Stomach (tissue), 4 donors: ENCODE measurements at regions not wholly inside any gene's neighbourhood (a gene's known extent, or its start where the extent isn't known, plus 50 kb on each side); places are given as distances from the start of the nearest gene placed in this dataset.

Experiments used
- POLR2A ChIP-seq, 4 donors: fragments of 450-650 bp; IDR thresholded peaks; one replicate each; pipeline ENCODE4 v1.6.1; 2016; ENCODE audit warnings: antibody characterized with exemption in 4 of 4, control low read depth in 2 of 4, mild to moderate bottlenecking in 1 of 4, moderate library complexity in 1 of 4
- POLR2AphosphoS5 ChIP-seq, 3 donors: sonication (generic); formaldehyde crosslinking; IDR thresholded peaks; one replicate each; pipeline ENCODE4 v1.6.1; 2016; ENCODE audit warnings: antibody characterized with exemption in 3 of 3
- TF ChIP-seq, protein P1 (sequence below), 7 experiments: fragments of 450-650 bp in 4 of 7; fragments of 200-600 bp in 3 of 7; sonication (generic) in 3 of 7; IDR thresholded peaks; one replicate each; pipeline ENCODE4 v1.5.1; 2016 to 2019; ENCODE audit warnings: antibody characterized with exemption in 7 of 7, control low read depth in 2 of 7, mild to moderate bottlenecking in 1 of 7

DNA sequence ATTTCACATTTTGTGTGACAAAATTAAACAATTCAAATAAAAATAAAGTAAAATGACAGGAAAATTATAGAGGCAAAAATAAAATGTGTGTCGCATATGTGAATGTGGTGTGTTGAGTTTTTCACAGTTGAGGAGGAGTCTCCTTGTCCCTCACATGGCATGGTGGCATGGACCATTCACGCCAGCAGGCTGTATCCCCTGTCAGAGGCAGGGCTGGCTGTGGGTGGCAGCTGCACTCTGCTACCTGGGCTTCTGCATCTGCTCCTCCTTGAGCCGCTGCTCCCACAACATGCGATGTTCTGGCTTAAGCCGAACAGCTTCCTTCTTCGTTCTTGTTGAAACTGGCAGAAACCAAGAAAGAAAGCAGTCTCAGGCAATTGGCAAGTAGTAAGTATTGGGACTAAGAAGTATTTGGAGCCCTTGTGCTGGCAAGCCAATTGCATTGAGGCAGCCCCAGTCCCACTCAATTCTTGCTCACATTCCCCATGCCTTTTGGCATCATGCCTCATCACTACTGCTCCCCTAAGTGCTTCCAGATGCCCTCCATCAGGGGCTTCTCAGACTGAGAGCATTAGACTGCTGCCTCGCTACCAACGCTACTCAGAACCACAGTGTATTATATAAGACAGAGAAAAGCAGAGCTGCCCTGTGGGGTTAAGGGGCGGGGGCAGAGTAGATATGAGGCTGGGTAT lies 177.9 kb upstream of the NABP1 start:
- no peak for TF ChIP-seq POLR2AphosphoS5 (IDR thresholded peaks at IDR 0.05)
- no peak for TF ChIP-seq POLR2A (IDR thresholded peaks at IDR 0.05)
- TF ChIP-seq, protein P1, sequence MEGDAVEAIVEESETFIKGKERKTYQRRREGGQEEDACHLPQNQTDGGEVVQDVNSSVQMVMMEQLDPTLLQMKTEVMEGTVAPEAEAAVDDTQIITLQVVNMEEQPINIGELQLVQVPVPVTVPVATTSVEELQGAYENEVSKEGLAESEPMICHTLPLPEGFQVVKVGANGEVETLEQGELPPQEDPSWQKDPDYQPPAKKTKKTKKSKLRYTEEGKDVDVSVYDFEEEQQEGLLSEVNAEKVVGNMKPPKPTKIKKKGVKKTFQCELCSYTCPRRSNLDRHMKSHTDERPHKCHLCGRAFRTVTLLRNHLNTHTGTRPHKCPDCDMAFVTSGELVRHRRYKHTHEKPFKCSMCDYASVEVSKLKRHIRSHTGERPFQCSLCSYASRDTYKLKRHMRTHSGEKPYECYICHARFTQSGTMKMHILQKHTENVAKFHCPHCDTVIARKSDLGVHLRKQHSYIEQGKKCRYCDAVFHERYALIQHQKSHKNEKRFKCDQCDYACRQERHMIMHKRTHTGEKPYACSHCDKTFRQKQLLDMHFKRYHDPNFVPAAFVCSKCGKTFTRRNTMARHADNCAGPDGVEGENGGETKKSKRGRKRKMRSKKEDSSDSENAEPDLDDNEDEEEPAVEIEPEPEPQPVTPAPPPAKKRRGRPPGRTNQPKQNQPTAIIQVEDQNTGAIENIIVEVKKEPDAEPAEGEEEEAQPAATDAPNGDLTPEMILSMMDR (IDR thresholded peaks at IDR 0.05): no peak
